SK-N-SH (cell line): ENCODE measurements at regions not wholly inside any gene's neighbourhood (a gene's known extent, or its start where the extent isn't known, plus 50 kb on each side); places are given as distances from the start of the nearest gene placed in this dataset.

Experiments
- CTCF ChIA-PET: fragments of 300-600, 350-600 bp; formaldehyde crosslinking; extraction: SDS; loops from one replicate; lab custom pipeline; 2021; lab: Yijun Ruan, JAX
- POLR2A ChIA-PET: fragments of 350-600 bp; sonication (Branson Sonifier 250); formaldehyde crosslinking; extraction: SDS; loops from one replicate; lab custom pipeline; 2020; ENCODE audit warnings: antibody characterized with exemption, inconsistent platforms; lab: Yijun Ruan, JAX
- DNase-seq: peaks from one replicate; pipeline ENCODE4 v3.0.0; 2012
- H2AFZ ChIP-seq: fragments of 200-600 bp; sonication (generic); 2 replicates; pipeline ENCODE4 v1.8.1; 2016; ENCODE audit warnings: antibody characterized with exemption, mild to moderate bottlenecking, low read depth
- H3F3A ChIP-seq: fragments of 200-600 bp; sonication (generic); replicated peaks from 2 replicates; pipeline ENCODE3; 2016; ENCODE audit warnings: antibody characterized with exemption, mild to moderate bottlenecking; ENCODE audit not compliant: insufficient read depth
- H3K27ac ChIP-seq, 2 experiments: fragments of 200-500 bp in 1 of 2; fragments of 200-600 bp in 1 of 2; sonication (Bioruptor generic) in 1 of 2; sonication (generic), shearing (Covaris generic) in 1 of 2; 2 replicates each; pipeline versions ENCODE4 v1.5.1 to v1.6.1; 2014 to 2016; ENCODE audit warnings: low read depth in 2 of 2, inconsistent platforms in 1 of 2, low read length in 1 of 2, mild to moderate bottlenecking in 1 of 2, mixed read lengths in 1 of 2
- H3K27me3 ChIP-seq: fragments of 200-600 bp; sonication (generic), shearing (Covaris generic); 2 replicates; pipeline ENCODE4 v1.6.1; 2016; ENCODE audit warnings: mixed run types; ENCODE audit not compliant: insufficient read depth
- H3K36me3 ChIP-seq, 2 experiments: fragments of 200-500 bp in 1 of 2; fragments of 200-600 bp in 1 of 2; sonication (Bioruptor generic) in 1 of 2; sonication (generic) in 1 of 2; replicated peaks in 1 of 2; 2 replicates each; pipeline versions ENCODE3 to v1.5.1; 2014 to 2016; ENCODE audit warnings: low read length in 1 of 2, mild to moderate bottlenecking in 1 of 2; ENCODE audit not compliant: insufficient read depth in 2 of 2, control insufficient read depth in 1 of 2
- H3K4me1 ChIP-seq, 2 experiments: fragments of 200-500 bp in 1 of 2; fragments of 200-600 bp in 1 of 2; sonication (Bioruptor generic) in 1 of 2; sonication (generic), shearing (Covaris generic) in 1 of 2; 2 replicates each; pipeline versions ENCODE4 v1.5.1 to v1.6.1; 2014 to 2016; ENCODE audit warnings: low read depth in 1 of 2, low read length in 1 of 2, mixed run types in 1 of 2; ENCODE audit not compliant: insufficient read depth in 2 of 2, control insufficient read depth in 1 of 2
- H3K4me2 ChIP-seq: fragments of 200-600 bp; sonication (generic), shearing (Covaris generic); 2 replicates; pipeline ENCODE4 v1.6.1; 2017; ENCODE audit warnings: mixed run types
- H3K4me3 ChIP-seq, 2 experiments: fragments of 200-500 bp in 1 of 2; fragments of 200-600 bp in 1 of 2; sonication (Bioruptor generic) in 1 of 2; sonication (generic), shearing (Covaris generic) in 1 of 2; 2 replicates each; pipeline versions ENCODE4 v1.5.1 to v1.8.1; 2014 to 2016; ENCODE audit warnings: low read depth in 2 of 2, inconsistent platforms in 1 of 2, low read length in 1 of 2, mild to moderate bottlenecking in 1 of 2, mixed read lengths in 1 of 2, moderate library complexity in 1 of 2
- H3K79me2 ChIP-seq: fragments of 200-600 bp; sonication (generic); 2 replicates; pipeline ENCODE4 v1.8.1; 2017; ENCODE audit warnings: mild to moderate bottlenecking; ENCODE audit not compliant: insufficient read depth
- H3K9ac ChIP-seq: fragments of 200-600 bp; sonication (generic); 2 replicates; pipeline ENCODE4 v1.6.1; 2017; ENCODE audit warnings: mixed run types
- H3K9me2 ChIP-seq: fragments of 200-600 bp; sonication (generic); 2 replicates; pipeline ENCODE4 v1.6.1; 2017; ENCODE audit warnings: mixed run types
- H3K9me3 ChIP-seq: fragments of 200-600 bp; sonication (generic); 2 replicates; pipeline ENCODE4 v1.6.1; 2017; ENCODE audit warnings: mixed run types, mild to moderate bottlenecking, moderate library complexity
- H4K20me1 ChIP-seq: fragments of 200-600 bp; sonication (generic); 2 replicates; pipeline ENCODE4 v1.6.1; 2017; ENCODE audit warnings: mild to moderate bottlenecking, mixed run types; ENCODE audit not compliant: insufficient read depth
- EP300 ChIP-seq, 2 experiments: IDR thresholded peaks; 2 replicates each; pipeline versions ENCODE4 v1.4.0 to v1.6.1; 2012; ENCODE audit warnings: borderline replicate concordance in 1 of 2, low read depth in 1 of 2, low read length in 1 of 2
- EZH2phosphoT487 ChIP-seq: fragments of 200-600 bp; sonication (generic); IDR thresholded peaks from 2 replicates; pipeline ENCODE4 v1.6.1; 2017; ENCODE audit warnings: low read depth, mixed run types, mild to moderate bottlenecking, antibody characterized with exemption, moderate library complexity, borderline replicate concordance
- GABPA ChIP-seq: IDR thresholded peaks from 2 replicates; pipeline ENCODE4 v1.4.0; 2012; ENCODE audit warnings: low read depth, mild to moderate bottlenecking
- GATA2 ChIP-seq: sonication (generic); formaldehyde crosslinking; IDR thresholded peaks from 2 replicates; pipeline ENCODE4 v1.5.0; 2020; ENCODE audit warnings: mild to moderate bottlenecking, missing genetic modification reagents
- MXI1 ChIP-seq: IDR thresholded peaks from 2 replicates; pipeline ENCODE4 v1.6.1; 2012; ENCODE audit warnings: mild to moderate bottlenecking, low read depth, low read length, improper control_type of control experiment
- NFIC ChIP-seq: IDR thresholded peaks from 2 replicates; pipeline ENCODE4 v1.4.0; 2012; ENCODE audit warnings: borderline replicate concordance
- RAD21 ChIP-seq: IDR thresholded peaks from 2 replicates; pipeline ENCODE4 v1.6.1; 2012; ENCODE audit warnings: mild to moderate bottlenecking, low read length
- RCOR1 ChIP-seq: fragments of 150-350 bp; IDR thresholded peaks from 2 replicates; pipeline ENCODE4 v1.6.1; 2017; ENCODE audit warnings: antibody characterized with exemption, low read length
- RFX5 ChIP-seq: IDR thresholded peaks from 2 replicates; pipeline ENCODE4 v1.6.1; 2012; ENCODE audit warnings: mild to moderate bottlenecking, improper control_type of control experiment, low read length
- SIN3A ChIP-seq: IDR thresholded peaks from 2 replicates; pipeline ENCODE4 v1.6.1; 2012; ENCODE audit warnings: low read depth, mild to moderate bottlenecking, low read length, moderate library complexity, borderline replicate concordance
- SMC3 ChIP-seq: IDR thresholded peaks from 2 replicates; pipeline ENCODE4 v1.6.1; 2012; ENCODE audit warnings: low read depth, low read length, improper control_type of control experiment
- TCF12 ChIP-seq: IDR thresholded peaks from 2 replicates; pipeline ENCODE4 v1.4.0; 2012
- TEAD4 ChIP-seq: IDR thresholded peaks from 2 replicates; pipeline ENCODE4 v1.4.0; 2012; ENCODE audit warnings: mild to moderate bottlenecking, borderline replicate concordance; ENCODE audit not compliant: insufficient read depth
- WGBS: methylation state at CpG from one replicate; pipeline ENCODE4 v1.1.6; 2017; ENCODE audit warnings: low lambda C conversion rate; 5-methylcytosine and 5-hydroxymethylcytosine counted together
- TF ChIP-seq, protein P1 (sequence below): IDR thresholded peaks from 2 replicates; pipeline ENCODE4 v1.4.0; 2012; ENCODE audit warnings: low read depth, borderline replicate concordance
- TF ChIP-seq, protein P2 (sequence below): fragments of 150-350 bp; IDR thresholded peaks from 2 replicates; pipeline ENCODE4 v1.6.1; 2017; ENCODE audit warnings: antibody characterized with exemption, low read length, low read depth, borderline replicate concordance
- TF ChIP-seq, protein P3 (sequence below): IDR thresholded peaks from 2 replicates; pipeline ENCODE4 v1.6.1; 2012; ENCODE audit warnings: mild to moderate bottlenecking, low read depth, low read length, moderate library complexity
- TF ChIP-seq, protein P4 (sequence below): IDR thresholded peaks from 2 replicates; pipeline ENCODE4; 2012
- TF ChIP-seq, protein P5 (sequence below): fragments of 150-350 bp; IDR thresholded peaks from 2 replicates; pipeline ENCODE4 v1.6.1; 2016; ENCODE audit warnings: mild to moderate bottlenecking, low read depth, low read length

DNA sequence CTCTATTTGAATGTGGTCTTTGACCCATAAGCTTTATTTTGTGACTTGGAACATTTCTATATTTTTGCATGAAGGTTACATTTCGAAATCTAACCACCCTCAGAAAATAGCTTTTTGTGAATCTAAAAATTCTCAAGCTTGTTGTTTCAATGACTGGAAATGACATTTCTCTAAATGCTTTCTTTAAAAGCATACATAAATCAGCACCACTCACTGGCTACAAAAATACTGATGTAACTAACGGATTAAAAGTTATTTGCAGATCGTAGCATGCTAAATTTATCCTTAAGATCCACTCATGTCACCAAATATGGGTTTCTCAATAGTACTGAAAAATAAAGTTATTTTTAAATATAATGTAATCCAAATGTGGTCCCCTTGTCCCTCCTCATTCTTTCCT is 55.2 kb upstream of the ACAN start:
- H4K20me1 ChIP-seq, result no peaks in the 10 kb centered on the region
- no peak for TF ChIP-seq RAD21
- TF ChIP-seq NFIC, result no peak
- TF ChIP-seq, protein P1, sequence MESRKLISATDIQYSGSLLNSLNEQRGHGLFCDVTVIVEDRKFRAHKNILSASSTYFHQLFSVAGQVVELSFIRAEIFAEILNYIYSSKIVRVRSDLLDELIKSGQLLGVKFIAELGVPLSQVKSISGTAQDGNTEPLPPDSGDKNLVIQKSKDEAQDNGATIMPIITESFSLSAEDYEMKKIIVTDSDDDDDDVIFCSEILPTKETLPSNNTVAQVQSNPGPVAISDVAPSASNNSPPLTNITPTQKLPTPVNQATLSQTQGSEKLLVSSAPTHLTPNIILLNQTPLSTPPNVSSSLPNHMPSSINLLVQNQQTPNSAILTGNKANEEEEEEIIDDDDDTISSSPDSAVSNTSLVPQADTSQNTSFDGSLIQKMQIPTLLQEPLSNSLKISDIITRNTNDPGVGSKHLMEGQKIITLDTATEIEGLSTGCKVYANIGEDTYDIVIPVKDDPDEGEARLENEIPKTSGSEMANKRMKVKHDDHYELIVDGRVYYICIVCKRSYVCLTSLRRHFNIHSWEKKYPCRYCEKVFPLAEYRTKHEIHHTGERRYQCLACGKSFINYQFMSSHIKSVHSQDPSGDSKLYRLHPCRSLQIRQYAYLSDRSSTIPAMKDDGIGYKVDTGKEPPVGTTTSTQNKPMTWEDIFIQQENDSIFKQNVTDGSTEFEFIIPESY, result no peak
- TF ChIP-seq, protein P2, sequence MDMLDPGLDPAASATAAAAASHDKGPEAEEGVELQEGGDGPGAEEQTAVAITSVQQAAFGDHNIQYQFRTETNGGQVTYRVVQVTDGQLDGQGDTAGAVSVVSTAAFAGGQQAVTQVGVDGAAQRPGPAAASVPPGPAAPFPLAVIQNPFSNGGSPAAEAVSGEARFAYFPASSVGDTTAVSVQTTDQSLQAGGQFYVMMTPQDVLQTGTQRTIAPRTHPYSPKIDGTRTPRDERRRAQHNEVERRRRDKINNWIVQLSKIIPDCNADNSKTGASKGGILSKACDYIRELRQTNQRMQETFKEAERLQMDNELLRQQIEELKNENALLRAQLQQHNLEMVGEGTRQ, result no peak
- TF ChIP-seq TEAD4, result no peak
- no peak for TF ChIP-seq RCOR1
- no peak for TF ChIP-seq SMC3
- no peak for TF ChIP-seq RFX5
- no peak for TF ChIP-seq TCF12
- TF ChIP-seq SIN3A, result no peak
- no peak for TF ChIP-seq MXI1
- TF ChIP-seq, protein P3, sequence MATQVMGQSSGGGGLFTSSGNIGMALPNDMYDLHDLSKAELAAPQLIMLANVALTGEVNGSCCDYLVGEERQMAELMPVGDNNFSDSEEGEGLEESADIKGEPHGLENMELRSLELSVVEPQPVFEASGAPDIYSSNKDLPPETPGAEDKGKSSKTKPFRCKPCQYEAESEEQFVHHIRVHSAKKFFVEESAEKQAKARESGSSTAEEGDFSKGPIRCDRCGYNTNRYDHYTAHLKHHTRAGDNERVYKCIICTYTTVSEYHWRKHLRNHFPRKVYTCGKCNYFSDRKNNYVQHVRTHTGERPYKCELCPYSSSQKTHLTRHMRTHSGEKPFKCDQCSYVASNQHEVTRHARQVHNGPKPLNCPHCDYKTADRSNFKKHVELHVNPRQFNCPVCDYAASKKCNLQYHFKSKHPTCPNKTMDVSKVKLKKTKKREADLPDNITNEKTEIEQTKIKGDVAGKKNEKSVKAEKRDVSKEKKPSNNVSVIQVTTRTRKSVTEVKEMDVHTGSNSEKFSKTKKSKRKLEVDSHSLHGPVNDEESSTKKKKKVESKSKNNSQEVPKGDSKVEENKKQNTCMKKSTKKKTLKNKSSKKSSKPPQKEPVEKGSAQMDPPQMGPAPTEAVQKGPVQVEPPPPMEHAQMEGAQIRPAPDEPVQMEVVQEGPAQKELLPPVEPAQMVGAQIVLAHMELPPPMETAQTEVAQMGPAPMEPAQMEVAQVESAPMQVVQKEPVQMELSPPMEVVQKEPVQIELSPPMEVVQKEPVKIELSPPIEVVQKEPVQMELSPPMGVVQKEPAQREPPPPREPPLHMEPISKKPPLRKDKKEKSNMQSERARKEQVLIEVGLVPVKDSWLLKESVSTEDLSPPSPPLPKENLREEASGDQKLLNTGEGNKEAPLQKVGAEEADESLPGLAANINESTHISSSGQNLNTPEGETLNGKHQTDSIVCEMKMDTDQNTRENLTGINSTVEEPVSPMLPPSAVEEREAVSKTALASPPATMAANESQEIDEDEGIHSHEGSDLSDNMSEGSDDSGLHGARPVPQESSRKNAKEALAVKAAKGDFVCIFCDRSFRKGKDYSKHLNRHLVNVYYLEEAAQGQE, result no peak
- TF ChIP-seq, protein P4, sequence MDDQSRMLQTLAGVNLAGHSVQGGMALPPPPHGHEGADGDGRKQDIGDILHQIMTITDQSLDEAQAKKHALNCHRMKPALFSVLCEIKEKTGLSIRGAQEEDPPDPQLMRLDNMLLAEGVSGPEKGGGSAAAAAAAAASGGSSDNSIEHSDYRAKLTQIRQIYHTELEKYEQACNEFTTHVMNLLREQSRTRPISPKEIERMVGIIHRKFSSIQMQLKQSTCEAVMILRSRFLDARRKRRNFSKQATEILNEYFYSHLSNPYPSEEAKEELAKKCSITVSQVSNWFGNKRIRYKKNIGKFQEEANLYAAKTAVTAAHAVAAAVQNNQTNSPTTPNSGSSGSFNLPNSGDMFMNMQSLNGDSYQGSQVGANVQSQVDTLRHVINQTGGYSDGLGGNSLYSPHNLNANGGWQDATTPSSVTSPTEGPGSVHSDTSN, result no peak
- no peak for TF ChIP-seq EP300 (IDR thresholded peaks at IDR 0.05; ENCODE audit: borderline replicate concordance in 1 of 2, low read depth in 1 of 2, low read length in 1 of 2)
- no peak for TF ChIP-seq GABPA
- TF ChIP-seq, protein P5, sequence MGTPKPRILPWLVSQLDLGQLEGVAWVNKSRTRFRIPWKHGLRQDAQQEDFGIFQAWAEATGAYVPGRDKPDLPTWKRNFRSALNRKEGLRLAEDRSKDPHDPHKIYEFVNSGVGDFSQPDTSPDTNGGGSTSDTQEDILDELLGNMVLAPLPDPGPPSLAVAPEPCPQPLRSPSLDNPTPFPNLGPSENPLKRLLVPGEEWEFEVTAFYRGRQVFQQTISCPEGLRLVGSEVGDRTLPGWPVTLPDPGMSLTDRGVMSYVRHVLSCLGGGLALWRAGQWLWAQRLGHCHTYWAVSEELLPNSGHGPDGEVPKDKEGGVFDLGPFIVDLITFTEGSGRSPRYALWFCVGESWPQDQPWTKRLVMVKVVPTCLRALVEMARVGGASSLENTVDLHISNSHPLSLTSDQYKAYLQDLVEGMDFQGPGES, result no peak
- no peak for TF ChIP-seq EZH2phosphoT487
- TF ChIP-seq GATA2 (CRISPR knock-in tag), result no peak
- TF ChIP-seq, all 33 proteins: peak for 0
- ChIA-PET POLR2A (no interaction called here), CTCF (interaction anchor here (0.6 to 1.0 kb wide), 2 partner anchors 11 to 275 kb away, joined by 3 read pairs; no protein-coding TSS in a partner anchor)
- 26% methylated on average over 3 of the region's 3 CpGs for WGBS
- Histone ChIP-seq H3K79me2 (no peaks in the 10 kb centered on the region), H3K36me3 (no peaks in the 10 kb centered on the region), H3K4me2 (no peak overlapping the region), H3K4me1 (no peaks in the 10 kb centered on the region; a peak in 1 of 4 replicates), H3K9me3 (no peaks in the 10 kb centered on the region), H3K4me3 (no peak overlapping the region), H3F3A (peaks cover 6% of the 10 kb centered on the region), H3K9ac (no peak overlapping the region), H3K27ac (no peak overlapping the region), H2AFZ (no peak overlapping the region), H3K27me3 (no peaks in the 10 kb centered on the region), H3K9me2 (no peaks in the 10 kb centered on the region)
- no peak for DNase-seq
